B cell (primary cell): ENCODE measurements at regions not wholly inside any gene's neighbourhood (a gene's known extent, or its start where the extent isn't known, plus 50 kb on each side); places are given as distances from the start of the nearest gene placed in this dataset.

ENCODE experiments used
- EZH2 ChIP-seq: IDR thresholded peaks from 2 replicates; pipeline ENCODE4 v1.6.1; 2012; ENCODE audit warnings: borderline replicate concordance, low read depth, mild to moderate bottlenecking, moderate library complexity, low read length; ENCODE audit not compliant: insufficient read depth, poor library complexity, severe bottlenecking
- TF ChIP-seq, protein P1 (sequence below): fragments of 200-600 bp; IDR thresholded peaks from one replicate; pipeline ENCODE4 v1.8.0; 2022; ENCODE audit warnings: antibody characterized with exemption, mild to moderate bottlenecking

DNA sequence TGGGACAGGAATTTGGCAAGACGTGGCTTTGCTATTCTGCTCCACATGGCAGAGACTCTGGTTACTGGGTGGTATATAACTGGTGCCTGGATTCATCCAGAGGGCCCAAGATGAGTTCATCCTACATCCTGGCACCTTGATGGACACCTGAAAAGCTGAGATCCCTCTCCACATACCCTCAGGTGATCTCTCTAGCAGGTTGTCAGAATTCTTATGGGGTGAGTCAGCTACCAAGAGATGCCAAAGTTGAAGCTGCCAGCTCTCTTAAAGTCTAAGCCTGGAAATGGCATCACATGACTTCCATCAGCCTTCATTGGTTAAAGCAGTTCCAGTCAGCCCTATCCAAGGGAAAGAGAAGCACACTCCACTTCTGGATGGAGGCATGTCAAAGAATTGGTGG is 300.7 kb upstream of the SEL1L start:
- TF ChIP-seq, protein P1, sequence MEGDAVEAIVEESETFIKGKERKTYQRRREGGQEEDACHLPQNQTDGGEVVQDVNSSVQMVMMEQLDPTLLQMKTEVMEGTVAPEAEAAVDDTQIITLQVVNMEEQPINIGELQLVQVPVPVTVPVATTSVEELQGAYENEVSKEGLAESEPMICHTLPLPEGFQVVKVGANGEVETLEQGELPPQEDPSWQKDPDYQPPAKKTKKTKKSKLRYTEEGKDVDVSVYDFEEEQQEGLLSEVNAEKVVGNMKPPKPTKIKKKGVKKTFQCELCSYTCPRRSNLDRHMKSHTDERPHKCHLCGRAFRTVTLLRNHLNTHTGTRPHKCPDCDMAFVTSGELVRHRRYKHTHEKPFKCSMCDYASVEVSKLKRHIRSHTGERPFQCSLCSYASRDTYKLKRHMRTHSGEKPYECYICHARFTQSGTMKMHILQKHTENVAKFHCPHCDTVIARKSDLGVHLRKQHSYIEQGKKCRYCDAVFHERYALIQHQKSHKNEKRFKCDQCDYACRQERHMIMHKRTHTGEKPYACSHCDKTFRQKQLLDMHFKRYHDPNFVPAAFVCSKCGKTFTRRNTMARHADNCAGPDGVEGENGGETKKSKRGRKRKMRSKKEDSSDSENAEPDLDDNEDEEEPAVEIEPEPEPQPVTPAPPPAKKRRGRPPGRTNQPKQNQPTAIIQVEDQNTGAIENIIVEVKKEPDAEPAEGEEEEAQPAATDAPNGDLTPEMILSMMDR: no peak
- TF ChIP-seq EZH2: no peak
